Stomach (tissue), 4 donors: ENCODE measurements at regions not wholly inside any gene's neighbourhood (a gene's known extent, or its start where the extent isn't known, plus 50 kb on each side); places are given as distances from the start of the nearest gene placed in this dataset.

Experiments
- CTCF ChIP-seq, 7 experiments: fragments of 450-650 bp in 4 of 7; fragments of 200-600 bp in 3 of 7; sonication (generic) in 3 of 7; IDR thresholded peaks; one replicate each; pipeline ENCODE4 v1.5.1; 2016 to 2019; ENCODE audit warnings: antibody characterized with exemption in 7 of 7, control low read depth in 2 of 7, mild to moderate bottlenecking in 1 of 7
- EP300 ChIP-seq: sonication (generic); formaldehyde crosslinking; IDR thresholded peaks from one replicate; pipeline ENCODE4 v1.6.1; 2017; ENCODE audit warnings: antibody characterized with exemption

GRCh38 chr11:127226949-127227348 lies 226.4 kb upstream of the KIRREL3 start:
- TF ChIP-seq CTCF (IDR thresholded peaks at IDR 0.05) = no peak
- TF ChIP-seq EP300 = no peak
